22Rv1 (cell line): ENCODE measurements at regions not wholly inside any gene's neighbourhood (a gene's known extent, or its start where the extent isn't known, plus 50 kb on each side); places are given as distances from the start of the nearest gene placed in this dataset.

Source experiments
- H3K27ac ChIP-seq: fragments of 450-650 bp; 2 replicates; pipeline ENCODE4 v1.5.1; 2017
- CTCF ChIP-seq: fragments of 450-650 bp; IDR thresholded peaks from 2 replicates; pipeline ENCODE4 v1.5.1; 2017; ENCODE audit warnings: mild to moderate bottlenecking
- ZFX ChIP-seq: fragments of 450-650 bp; IDR thresholded peaks from 2 replicates; pipeline ENCODE4 v1.6.1; 2017; ENCODE audit warnings: antibody characterized with exemption, borderline replicate concordance

GRCh38 chr13:89832827-89833226 is 1514.7 kb upstream of the MIR17HG start:
- TF ChIP-seq ZFX (no peak), CTCF (no peak)
- no peak overlapping the region for H3K27ac ChIP-seq

DNA sequence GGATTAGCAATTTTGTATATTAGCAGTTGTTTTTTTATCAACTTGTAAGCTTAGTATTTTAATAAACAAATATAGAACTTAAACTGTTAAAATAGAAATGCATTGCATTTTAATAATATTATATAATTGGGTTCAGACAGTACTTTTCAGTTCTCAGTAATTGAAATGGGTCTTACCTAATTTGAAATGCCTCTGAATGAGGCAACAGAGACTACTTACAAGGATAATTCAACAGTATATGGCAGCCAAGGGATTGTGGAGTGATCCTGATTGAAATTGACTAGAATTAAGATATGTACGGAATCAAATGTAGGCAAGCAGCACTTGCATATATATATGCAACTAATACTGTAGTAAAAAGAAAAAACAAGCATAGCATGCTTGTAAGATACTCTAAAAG is 1503.9 kb upstream of the MIR17HG start:
- H3K27ac ChIP-seq: no peak overlapping the region
- no peak for TF ChIP-seq ZFX
- TF ChIP-seq CTCF: no peak

GRCh38 chr13:89845874-89846273 is 1501.6 kb upstream of the MIR17HG start:
- no peak overlapping the region for H3K27ac ChIP-seq
- TF ChIP-seq CTCF (no peak), ZFX (no peak)

DNA sequence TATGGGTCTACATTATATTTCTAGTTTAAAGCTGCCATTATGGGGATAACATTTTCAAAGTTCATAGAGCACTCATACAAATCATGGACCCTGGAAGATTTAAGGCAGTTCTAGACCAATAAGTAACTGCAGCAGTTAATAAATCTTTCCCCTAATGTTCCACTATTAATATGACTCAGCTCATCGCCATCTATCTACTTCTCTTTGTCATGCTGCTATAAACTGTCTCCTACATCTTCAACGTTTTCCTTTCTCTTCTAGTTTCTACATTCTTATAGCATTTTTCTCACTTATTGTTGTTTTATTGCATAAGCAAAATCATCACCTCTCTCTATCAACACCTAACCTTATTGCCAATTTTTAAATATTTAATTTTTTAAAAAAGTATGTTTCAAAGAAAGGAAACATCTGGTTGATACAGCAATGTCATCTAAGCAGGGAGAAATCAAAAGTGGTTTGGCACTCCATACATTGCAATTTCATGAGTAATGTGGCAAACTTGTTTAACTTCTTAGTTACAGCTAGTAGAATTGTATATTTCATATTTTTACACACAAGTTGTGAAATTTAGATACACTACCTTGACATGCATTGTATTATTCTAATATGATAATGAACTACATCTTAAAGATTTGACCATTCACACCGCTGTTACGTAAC is 1500.4 kb upstream of the MIR17HG start:
- H3K27ac ChIP-seq: no peak overlapping the region
- no peak for TF ChIP-seq ZFX
- no peak for TF ChIP-seq CTCF

DNA sequence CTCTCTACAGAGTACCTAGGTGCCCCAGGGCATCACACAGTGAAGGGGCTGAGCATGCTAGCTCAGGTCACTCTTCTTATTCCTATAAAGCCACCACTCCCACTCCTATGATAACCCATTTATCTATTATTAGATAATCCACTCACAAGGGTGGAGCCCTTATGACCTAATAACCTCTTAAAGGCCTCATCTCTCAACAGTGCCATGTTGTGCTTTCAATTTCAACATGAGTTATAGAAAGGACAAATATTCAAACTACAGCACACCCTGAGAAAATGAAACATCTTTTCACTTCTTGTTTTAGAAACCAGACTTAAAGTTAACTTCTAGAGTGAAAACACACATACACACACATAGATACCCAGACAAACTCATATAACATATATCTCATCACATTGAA is 1494.9 kb upstream of the MIR17HG start:
- no peak for TF ChIP-seq CTCF
- TF ChIP-seq ZFX: no peak
- no peak overlapping the region for H3K27ac ChIP-seq

GRCh38 chr13:89856512-89856911 is 1491.0 kb upstream of the MIR17HG start:
- TF ChIP-seq ZFX (no peak), CTCF (no peak)
- no peak overlapping the region for H3K27ac ChIP-seq

- no peak overlapping the region for H3K27ac ChIP-seq
Observed at GRCh38 chr13:89857502-89857901, 1490.0 kb upstream of the MIR17HG start.

More at GRCh38 chr13:89857502-89857901, 1490.0 kb upstream of the MIR17HG start:
- TF ChIP-seq ZFX (no peak), CTCF (no peak)
